NCI-H1048 (cell line): ENCODE measurements at regions not wholly inside any gene's neighbourhood (a gene's known extent, or its start where the extent isn't known, plus 50 kb on each side); places are given as distances from the start of the nearest gene placed in this dataset.
A peak's percentile ranks its signal among the peaks of the same experiment; 100 is the strongest.
"Not testable (repeated sequence)": the region's sequence is repeated elsewhere in the genome, so short reads cannot be mapped to it uniquely, and the experiment has no call there.

Experiments
- DNase-seq: peaks from one replicate; lab custom pipeline; 2025; lab: John Stamatoyannopoulos, UW

DNA sequence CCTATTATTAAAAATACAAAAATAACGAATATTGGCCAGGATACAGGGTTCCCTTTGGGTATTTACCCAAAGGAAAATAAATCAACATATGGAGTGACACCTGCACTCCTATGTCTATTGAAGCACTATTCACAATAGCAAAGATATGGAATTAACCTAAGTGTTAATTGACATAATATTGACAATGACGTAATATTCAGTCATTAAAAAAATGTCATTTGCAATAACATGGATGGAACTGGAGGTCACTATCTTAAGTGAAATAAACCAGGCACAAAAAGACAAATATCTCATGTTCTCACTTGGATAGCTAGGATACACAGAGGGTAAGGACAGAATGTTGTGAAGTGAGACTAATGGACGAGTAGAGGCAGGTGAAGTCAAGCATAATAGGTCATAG lies 326.3 kb upstream of the PTGER4 start:
- DNase-seq: no peak

DNA sequence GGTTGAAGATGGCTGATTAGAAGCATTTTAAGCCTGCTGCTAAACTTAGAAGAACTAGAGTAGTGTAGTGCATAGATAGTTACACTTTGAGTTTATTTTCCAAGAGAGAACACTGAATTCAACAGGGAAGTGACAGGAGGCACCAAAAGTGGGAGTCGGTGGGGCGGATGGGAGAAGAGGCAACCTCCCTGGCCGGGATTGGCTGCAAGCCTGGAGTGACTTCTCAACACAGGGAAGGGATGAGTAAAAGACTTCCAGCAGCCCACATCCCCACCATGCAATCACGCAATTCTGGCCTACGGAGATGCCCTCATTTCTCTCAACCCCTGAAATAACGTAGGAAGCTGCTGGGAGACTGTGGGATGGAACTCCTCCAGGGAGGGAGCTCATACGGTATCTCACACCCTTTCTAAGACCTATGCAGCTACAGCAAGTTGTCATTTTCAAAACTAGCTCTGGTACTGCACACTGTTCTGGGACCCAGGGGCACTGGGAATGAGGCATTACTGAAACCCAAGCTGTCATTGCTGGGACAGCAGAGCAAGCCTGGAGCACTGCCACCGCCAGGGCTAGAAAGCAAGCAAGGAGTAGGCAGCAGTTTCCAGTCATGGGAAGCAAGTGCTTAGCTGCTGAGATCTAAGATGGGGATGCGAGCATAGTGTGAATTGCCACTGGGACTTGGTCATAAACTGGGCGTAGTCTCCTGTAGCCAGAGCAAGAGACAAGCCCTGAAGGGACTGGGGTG lies 331.6 kb upstream of the PTGER4 start:
- no peak for DNase-seq

DNA sequence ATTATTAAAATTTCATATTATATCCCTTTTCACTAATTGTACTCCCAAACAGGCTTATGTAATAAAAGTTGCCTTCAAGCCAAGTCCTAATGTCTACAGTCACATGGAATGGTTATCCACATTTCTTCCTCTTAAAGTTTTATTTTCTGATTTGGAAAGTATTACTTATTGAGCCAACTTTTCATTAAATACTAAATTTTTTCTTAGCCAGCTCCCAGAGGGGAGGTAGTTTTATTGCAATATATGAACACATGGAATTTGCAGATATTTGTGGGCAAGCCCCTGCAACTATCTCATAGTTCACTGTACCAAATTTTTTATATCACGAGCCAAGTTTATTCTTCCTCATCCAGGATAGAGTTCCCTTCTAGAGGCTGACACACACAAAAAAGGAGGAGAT lies 332.8 kb upstream of the PTGER4 start:
- no peak for DNase-seq

DNA sequence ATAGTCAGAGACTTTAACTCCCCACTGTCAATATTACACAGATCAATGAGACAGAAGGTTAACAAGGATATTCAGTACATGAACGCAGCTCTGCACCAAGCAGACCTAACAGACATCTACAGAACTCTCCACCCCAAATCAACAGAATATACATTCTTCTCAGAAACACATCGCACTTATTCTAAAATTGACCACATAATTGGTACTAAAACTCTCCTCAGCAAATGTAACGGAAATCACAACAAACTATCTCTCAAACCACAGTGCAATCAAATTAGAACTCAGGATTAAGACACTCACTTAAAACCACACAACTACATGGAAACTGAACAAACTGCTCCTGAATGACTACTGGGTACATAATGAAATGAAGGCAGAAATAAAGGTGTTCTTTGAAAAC lies 341.3 kb upstream of the PTGER4 start:
- not testable (repeated sequence) for DNase-seq

DNA sequence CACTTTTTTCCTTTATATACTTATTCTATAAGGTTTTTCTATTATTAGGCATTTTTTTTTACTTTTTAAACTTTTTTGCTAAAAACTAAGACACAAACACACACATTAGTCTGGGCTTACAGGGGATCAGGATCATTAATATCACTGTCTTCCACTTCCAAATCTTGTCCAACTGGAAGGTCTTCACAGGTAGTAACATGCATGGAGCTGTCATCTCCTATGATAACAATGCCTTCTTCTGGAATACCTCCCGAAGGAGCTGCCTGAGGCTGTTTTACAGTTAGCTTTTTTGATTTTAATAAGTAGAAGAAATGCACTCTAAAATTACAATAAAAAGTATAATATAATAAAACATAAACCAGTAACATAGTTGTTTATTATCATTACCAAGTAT lies 345.5 kb upstream of the PTGER4 start:
- no peak for DNase-seq

DNA sequence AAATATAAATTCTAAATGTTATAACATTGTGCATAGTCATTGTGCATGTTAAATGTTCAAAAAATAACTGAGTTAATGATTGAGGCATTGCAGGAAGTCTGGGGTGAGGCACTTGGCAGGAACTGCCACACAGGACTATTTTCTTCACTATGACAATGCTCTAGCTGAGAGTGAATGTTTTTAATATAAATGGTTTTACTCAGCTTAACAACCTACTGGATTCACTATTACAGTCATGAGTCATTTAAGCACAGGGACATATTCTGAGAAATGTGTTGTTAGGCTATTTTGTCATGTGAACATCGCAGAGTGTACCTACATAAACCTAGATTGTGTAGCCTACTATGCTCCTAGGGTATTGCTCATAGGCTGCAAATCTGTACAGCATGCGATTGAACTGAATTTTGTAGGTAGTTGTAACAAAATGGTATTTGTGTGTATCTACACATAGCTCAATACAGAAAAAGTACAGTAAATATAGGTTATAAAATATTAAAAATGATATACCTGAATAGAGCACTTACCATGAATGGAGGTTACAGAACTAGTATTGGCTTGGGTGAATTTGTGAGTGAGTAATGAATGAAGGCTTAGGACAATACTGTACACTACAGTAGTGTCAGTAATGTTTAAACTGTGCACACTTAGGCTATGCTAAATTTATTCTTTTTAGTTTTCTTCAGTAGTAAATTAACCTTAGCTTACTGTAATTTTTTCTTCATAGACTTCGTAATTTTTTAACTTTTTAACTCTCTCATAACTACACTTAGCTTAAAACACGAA lies 346.1 kb upstream of the PTGER4 start:
- no peak for DNase-seq

DNA sequence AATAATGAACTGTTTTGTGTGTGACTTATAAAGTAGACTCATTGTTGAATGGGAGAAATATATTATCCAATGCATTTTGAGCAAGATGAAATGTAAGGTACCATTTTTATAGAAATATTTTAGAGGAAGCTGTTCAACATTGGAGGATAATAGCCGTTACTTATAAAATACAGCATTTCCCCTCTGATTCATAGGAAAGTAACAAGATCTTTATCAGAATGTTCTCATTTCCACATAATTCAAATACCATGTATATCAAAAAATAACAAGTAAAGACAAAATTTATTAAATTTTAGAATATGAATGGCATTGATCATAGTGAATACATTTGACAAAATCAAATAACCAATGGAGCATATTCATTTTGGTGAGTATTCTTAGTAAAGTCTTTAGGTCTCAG lies 346.7 kb upstream of the PTGER4 start:
- no peak for DNase-seq

DNA sequence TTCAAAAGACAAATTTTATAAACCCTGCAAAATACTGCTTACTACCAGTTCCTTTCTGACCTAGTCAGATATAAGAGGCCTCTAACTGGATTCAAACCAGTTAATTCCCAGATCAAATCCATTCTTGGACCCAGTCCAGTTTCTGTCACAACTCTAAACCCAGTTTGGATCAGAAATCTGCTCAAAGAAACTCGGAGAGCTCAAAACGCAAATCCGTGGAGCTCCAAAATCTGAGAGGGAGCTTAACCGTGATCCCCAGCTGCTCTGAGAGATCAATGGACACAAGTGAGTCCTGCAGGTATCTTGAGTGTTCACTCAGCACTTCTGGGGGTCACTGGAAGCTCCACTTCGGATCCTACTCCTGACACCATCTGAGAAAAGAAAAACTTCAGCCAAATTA lies 348.1 kb upstream of the PTGER4 start:
- DNase-seq: no peak

DNA sequence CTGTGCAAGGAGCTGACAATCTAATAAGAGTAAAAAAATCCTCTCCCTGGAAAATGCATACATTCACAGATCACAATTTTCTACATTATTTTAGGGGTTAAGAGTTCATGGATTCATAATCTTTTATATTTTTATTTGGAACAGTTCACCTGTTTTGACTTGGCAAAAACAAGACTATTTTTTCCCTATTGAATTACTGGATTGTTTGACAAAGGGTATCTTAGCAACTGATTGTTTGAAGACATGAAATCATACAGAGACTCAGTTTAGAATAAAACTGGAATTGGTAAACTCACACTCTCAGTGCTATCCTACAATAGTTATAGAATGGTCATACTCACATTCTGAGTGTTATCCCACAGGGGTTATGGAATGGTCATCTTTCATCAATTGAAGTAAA lies 358.2 kb upstream of the PTGER4 start:
- no peak for DNase-seq

DNA sequence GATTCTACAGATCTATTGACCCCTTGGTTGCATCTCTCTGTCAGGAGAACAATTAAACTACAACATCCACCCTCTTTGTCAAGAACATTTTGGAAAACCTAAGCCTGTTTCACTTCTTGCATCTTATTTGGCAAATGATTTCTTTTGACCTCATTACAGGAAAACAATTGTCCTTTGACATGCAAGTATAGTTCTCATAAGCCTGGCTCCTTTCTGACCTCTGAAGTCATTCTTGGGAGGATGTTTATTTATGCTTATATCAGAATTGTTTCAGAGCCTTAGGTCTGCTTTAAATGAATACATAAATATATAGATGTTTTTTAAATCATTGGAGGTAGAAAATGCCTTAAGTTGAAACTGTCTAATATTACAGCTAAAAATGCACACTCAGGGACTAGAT lies 361.3 kb upstream of the PTGER4 start:
- DNase-seq: no peak

DNA sequence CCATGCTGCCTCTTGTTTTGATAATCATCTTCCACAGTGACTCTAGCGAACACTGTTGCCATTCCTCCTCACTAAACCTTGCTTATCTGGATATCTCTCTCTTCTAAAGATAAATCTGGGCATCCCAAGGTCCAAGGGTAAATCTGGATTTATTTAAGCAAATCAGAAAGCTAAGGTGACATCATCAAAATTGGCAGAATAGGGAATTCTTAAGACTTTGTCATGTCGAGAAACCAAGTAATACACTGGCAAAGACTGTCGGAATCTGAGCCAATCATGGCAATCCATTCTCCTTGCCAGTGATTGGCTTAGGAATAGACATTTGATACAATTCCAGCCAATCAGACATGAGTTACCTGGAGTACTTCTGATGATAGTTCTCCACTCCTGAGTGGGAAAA lies 362.7 kb upstream of the PTGER4 start:
- DNase-seq: no peak

DNA sequence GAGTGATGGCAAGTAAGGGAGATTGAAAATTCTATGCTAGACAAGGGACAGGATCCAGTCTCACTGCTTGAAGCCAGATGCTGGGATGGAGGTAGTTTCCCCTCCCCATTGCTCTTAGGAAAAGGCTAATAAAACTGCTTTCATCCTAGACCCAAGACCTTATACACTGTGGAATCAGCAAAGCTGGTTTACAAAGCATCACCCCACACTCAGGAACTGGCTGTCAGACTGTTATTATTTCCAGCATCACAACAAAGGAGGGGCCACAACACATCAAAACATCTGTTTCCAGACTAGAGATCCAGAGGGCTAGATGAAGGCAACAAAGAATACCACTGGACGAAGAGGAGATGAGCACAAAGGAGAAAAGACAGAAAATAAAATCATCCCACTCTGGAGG lies 364.6 kb upstream of the PTGER4 start:
- DNase-seq: no peak

DNA sequence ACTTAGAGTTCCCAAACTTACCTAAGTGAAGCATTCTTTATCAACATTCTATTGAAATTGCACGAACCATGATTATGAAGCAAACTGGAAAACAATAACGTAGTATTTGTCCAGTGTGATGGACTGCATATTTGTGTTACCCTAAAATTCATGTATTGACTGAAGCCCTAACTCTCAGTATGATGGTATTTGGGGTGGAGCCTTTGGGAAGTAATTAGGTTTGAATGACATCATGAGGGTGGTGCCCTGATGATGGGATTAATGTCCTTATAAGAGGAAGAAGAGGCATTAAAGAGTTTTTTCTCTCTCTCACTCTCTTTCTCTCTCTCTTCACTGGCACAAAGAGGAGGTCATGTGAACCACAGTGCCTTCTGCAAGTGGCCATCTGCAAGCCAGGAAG lies 365.4 kb upstream of the PTGER4 start:
- DNase-seq: no peak

DNA sequence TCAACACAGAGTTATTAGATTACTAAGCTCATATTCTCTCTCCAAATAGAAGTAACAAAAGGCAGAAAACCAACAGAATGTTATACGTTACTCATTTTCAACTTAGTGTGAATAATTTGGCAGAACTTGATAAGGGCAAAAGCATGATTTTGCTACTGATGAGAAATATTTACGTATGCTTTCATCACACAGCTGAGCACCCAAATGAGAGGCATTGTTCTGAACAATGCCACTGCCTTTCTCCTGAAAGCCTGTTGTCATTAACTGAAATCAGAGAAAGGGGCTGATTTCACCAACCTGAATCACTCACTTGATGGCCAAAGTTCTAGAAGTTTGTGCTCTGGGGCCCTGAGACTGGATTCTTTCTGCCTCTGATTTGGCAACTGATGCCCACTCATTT lies 367.5 kb upstream of the PTGER4 start:
- no peak for DNase-seq

DNA sequence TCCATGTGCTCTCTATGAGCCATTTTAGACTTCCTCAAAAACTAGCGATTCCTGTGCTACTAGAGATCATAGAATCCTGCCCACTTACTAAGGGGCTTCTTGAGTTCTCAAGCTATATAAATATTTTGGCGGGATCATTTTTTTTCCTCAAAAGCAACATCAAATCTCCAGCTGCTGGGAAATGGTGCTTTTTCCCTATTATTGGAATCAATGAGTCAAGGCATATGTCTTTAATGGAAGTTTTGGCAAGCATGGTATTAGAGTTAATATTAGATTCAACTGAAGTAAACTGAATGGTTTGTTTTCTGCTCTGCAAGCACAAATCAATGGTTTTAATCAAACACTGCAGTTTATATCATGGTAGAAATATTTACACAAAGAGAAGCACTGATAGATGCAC lies 369.9 kb upstream of the PTGER4 start:
- no peak for DNase-seq

DNA sequence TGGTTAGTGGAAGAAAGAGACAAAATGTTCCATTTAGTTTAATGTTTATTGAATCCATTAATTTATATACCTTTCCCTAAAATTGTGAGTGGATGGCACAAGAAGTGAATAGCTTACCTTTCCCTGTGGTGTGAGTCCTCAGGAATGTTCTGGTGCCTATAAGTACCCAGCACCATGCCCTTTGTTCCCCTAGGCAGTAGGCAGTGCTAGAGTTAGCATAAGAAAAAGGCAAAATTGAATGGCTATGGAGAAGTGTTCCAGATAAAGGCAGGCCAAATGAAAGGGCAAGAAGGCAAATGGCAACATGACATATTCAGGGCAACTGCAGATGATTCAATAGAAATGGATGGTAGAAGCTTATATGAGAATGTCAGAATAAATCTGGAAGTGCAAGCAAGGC lies 370.8 kb upstream of the PTGER4 start:
- DNase-seq: no peak

DNA sequence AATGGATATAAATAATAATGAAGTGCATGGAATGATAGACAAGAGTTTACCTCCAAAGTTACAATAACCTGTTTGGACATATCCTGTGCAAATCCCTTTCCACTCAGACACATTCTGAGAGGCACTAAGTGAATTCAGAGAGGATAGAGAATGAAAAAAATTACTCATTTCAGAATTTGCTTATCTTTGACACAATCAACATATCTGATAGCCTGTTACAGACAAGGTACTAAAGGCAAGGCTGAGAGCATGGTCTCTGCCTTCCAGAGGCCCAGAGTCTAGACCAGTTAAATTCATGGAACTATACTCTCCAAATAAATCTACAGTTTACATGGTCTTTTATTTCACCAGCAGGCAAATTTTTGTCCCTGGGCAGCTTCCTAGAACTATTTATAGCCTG lies 371.8 kb upstream of the PTGER4 start:
- no peak for DNase-seq

DNA sequence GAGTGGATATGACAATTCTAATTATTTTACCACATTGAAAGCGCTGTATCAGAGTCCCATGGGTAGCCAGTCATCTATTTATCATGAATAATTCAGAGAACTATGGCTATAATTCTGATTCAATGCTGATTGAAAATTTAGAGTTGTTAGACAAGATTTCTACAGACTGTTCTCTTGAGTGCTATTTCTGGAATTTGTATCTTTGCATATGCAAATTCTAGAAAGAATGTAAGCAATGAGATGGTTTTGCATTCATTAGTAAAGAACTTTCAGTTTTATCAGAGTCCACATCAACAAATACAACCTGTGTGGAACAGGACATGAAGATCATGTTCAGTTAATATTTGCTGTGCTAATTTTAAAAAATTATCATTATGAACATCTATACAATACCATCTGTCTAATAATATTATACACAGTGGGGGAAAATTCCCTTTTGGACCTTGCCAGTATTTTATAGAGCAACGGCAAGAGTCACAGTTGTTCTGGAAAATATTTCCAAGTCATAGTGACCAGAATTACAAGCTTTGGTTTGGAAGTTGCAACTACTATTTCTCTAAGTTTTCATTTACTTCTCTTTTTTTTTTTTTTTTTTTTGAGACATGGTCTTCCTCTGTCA lies 372.7 kb upstream of the PTGER4 start:
- DNase-seq: peak; percentile 11

DNA sequence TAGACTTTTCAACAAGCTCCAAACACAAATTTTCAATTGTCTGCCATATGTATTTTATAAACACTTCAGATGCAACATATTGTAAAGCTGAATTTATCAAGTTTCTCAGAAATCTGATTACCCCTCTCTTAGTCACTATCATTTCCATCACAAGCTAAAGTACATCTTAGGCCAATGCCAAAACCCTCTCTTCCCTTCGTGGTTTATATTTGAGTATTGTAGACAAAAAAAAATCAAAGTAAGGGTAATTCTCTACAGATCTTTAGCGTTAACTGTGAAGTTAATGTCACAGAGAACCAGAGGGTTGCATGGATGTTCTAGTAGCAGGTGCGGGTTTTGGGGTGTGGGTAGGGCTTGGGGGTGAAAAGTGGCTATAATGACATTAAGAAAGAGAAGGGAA lies 387.7 kb upstream of the PTGER4 start:
- no peak for DNase-seq

DNA sequence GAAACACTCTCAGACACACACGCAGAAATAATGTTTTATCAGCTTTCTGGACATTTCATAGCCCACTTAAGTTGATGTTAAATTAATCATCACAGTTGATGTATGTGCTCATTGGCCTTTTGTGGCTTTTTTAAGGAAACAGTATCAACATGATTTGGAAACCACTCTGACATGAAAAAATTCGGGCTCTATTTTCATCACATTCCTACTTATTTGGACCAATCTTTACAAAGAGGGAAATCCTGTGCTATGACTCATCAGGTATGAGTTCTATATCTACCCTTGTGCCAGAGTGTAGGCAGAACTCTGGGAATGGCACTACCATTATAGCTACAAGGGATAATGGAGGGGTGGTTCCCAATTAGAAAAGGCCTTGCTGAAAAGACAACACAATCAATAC lies 388.4 kb upstream of the PTGER4 start:
- no peak for DNase-seq

DNA sequence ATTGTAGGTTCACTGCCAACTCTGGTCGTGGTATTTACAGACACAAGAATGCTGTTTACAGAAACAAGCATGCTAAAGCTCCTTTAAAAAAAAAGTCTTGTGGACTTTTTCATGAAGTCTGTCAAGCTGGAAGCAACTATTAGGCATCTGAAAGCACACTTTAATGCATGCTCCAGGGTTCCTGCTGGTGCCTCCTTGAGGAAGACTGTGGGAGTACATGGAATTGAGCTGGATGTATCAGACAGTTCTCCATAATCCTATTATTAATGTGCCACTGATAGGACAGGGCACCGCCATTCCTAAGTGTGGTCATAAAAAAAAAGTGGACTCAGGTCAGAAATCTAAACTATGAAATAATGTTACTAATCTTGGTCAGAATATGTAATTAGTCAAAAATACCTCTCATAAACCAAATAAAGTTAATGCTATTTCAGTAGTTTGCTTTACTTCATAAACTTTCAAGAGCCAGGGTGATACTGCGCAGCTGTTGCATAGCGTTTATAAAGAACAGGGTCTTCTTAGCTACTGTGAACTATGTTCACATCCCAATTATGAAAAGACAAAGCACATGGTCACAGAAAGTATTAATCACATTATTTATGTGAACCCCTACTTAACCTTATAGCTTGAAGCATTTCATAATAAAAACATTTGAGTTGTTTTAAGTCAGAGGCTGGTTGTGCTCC lies 390.8 kb upstream of the PTGER4 start:
- DNase-seq: no peak

DNA sequence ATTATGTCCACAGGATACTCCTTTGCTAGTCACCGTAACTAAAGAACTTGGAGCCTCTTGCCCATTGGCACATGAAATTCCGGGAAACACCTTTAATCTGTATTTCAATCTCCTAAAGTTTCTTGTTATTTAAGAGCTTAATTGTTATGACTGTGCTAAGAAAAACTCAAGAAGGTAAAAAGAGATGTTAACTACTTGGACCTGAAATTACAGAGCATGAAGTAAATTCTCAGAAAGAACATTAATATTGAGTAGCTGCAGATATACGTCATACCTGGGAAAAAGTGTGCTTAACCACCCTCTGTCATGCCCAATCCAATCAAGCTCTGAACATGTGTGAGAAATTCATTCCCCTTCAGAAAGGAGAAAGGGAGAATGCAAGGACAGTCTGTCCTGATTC lies 394.9 kb upstream of the PTGER4 start:
- DNase-seq: no peak

DNA sequence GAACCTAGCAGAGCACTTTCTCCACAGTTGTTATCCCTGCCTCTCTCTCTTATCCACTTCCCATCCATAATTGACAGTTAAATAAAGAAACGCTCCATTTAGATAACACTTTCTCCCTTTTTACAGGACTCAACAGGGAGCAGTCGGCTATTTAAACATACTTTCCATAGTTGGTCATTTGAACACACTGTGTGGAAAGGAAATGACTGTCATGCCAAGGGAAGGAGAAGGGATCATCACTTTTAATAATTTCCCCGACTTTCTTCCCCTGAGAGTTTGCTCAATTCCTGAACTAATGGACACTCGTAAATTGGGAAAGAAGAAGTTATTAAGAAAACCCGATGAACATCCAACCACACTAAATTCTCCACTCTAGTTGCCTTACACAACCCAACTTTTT lies 400.8 kb upstream of the PTGER4 start:
- DNase-seq: no peak
